Type B pancreatic cell (in vitro differentiated cells): ENCODE measurements at regions not wholly inside any gene's neighbourhood (a gene's known extent, or its start where the extent isn't known, plus 50 kb on each side); places are given as distances from the start of the nearest gene placed in this dataset.

Source experiments
- DNase-seq: peaks from one replicate; pipeline ENCODE4 v3.0.0; 2021; ENCODE audit warnings: mixed read lengths; ENCODE audit not compliant: unreplicated experiment; ENCODE audit errors: extremely low spot score
- H3K27ac Mint-ChIP-seq: 2 replicates; pipeline ENCODE4 v1.8.0; 2021; ENCODE audit warnings: mild to moderate bottlenecking, mixed read lengths
- H3K27me3 Mint-ChIP-seq: 2 replicates; pipeline ENCODE4 v1.8.0; 2021; ENCODE audit warnings: mixed read lengths
- H3K36me3 Mint-ChIP-seq: 2 replicates; pipeline ENCODE4 v1.8.0; 2021; ENCODE audit warnings: mixed read lengths
- H3K4me1 Mint-ChIP-seq: one replicate; pipeline ENCODE4 v1.8.0; 2021; ENCODE audit warnings: mixed read lengths; ENCODE audit not compliant: unreplicated experiment
- H3K4me3 Mint-ChIP-seq: 2 replicates; pipeline ENCODE4 v1.8.0; 2021; ENCODE audit warnings: mild to moderate bottlenecking, mixed read lengths
- H3K9me3 Mint-ChIP-seq: 2 replicates; pipeline ENCODE4 v1.8.0; 2021; ENCODE audit warnings: mixed read lengths
- TF ChIP-seq, protein P1 (sequence below): fragments of 200-600 bp; sonication (generic); conservative IDR thresholded peaks from 2 replicates; pipeline ENCODE4 v1.5.0; 2021; ENCODE audit warnings: antibody characterized with exemption, mild to moderate bottlenecking

DNA sequence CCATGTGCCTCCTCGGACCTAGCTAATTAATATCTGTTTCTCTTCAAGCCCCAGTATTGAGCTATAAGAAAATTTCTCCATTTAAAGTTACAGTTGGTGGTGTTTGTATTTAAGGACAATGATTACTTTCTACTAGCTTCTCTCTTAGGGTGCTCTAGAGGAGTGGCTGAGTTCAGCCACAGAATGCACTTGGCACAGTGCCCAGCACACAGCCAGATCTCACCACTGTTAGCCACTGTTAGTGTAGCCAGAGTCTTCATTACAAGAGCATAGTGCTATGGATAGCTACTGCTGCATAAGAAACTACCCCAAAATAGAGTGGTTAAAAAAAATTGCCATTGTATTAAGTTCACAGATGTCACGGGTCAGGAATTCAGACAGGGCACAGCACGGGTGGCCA is 421.3 kb downstream of the BCOR start:
- H3K4me3 Mint-ChIP-seq: no peak overlapping the region
- no peaks in the 10 kb centered on the region for H3K27me3 Mint-ChIP-seq
- DNase-seq: no peak
- no peaks in the 10 kb centered on the region for H3K36me3 Mint-ChIP-seq
- no peak overlapping the region for H3K27ac Mint-ChIP-seq
- H3K9me3 Mint-ChIP-seq: peaks cover 7% of the 10 kb centered on the region
- H3K4me1 Mint-ChIP-seq: peaks cover 6% of the 10 kb centered on the region
- TF ChIP-seq, protein P1, sequence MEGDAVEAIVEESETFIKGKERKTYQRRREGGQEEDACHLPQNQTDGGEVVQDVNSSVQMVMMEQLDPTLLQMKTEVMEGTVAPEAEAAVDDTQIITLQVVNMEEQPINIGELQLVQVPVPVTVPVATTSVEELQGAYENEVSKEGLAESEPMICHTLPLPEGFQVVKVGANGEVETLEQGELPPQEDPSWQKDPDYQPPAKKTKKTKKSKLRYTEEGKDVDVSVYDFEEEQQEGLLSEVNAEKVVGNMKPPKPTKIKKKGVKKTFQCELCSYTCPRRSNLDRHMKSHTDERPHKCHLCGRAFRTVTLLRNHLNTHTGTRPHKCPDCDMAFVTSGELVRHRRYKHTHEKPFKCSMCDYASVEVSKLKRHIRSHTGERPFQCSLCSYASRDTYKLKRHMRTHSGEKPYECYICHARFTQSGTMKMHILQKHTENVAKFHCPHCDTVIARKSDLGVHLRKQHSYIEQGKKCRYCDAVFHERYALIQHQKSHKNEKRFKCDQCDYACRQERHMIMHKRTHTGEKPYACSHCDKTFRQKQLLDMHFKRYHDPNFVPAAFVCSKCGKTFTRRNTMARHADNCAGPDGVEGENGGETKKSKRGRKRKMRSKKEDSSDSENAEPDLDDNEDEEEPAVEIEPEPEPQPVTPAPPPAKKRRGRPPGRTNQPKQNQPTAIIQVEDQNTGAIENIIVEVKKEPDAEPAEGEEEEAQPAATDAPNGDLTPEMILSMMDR: no peak

DNA sequence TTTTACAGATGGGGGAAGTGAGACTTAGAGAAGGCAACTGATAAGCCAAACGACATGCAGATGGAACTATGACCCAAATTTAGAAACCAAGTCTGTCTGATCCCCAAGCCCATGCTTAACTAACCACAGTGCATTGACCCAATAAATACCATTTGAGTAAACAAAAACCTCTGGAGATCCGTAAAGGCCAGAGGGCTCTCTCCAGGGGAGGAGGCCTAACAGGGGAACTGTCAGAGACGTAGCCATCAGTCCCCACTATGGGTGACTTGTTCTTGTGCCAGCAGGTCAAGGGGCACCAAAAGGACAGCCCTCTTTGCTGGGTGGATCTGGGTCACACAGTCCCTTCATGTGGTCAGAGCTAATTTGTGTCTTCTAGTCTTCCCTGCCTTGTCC is 420.2 kb downstream of the BCOR start:
- no peak overlapping the region for H3K4me3 Mint-ChIP-seq
- H3K27me3 Mint-ChIP-seq: no peaks in the 10 kb centered on the region
- no peaks in the 10 kb centered on the region for H3K36me3 Mint-ChIP-seq
- no peak for DNase-seq
- peaks cover 7% of the 10 kb centered on the region for H3K9me3 Mint-ChIP-seq
- TF ChIP-seq, protein P1: no peak
- no peak overlapping the region for H3K27ac Mint-ChIP-seq
- peaks cover 6% of the 10 kb centered on the region for H3K4me1 Mint-ChIP-seq

DNA sequence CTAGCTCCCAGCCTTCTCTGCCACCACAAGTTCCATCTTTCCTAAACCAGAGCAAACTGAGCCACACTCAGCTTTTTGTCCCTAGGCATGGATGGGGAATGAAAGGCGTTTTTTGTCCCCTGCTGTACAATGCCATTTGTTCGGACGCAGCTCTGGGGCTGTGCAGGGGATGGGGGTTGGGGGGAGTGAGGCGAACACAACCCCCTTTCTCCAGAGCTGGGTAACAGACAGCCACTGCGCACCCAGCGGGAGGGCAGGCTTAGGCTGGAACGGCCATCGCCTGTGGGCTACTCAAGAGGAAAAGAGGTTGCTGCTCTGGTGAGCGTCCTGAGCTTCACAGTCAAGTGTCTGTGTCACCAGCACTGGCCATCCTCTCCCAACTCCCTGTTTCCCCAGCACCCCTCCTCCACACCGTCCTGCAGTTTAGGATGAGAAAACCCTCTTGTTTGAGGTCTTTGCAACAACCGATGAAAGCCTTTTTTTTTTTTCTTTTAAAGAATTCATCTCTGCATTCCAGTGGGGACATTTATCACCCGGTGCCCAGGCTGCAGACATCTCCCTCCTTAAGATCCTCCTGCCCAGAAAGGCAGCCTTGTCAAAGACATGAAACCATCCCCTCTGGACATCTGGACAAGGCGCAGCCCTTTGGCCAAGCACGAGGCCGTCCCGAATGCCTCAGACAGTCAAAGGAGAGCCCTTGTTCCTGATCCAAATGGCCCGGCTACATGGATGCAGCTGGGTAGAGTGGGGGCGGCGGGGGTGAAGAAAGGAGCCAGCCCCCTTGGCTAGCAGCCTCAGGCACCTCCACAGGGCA is 419.6 kb downstream of the BCOR start:
- H3K27me3 Mint-ChIP-seq: no peaks in the 10 kb centered on the region
- no peak overlapping the region for H3K27ac Mint-ChIP-seq

DNA sequence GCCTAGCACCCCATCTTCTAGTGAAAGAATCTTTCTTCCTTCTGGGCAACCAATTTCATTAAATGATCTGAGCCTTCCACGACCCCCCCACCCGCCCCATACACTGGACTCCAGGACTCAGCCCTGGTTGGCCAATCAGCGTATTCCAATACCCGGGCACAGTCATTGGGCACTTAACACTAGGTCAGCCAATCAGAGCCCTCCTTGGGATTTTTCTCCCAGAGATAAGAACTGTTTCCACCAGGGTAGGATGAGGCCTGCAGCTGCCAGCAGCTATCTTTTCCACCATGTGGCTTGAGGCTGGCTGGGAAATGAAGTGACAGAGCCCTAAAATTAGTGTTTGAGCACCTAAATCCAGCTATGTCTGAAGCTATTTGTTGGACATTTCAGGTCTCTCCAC is 418.8 kb downstream of the BCOR start:
- H3K4me3 Mint-ChIP-seq: no peak overlapping the region
- TF ChIP-seq, protein P1: no peak
- H3K4me1 Mint-ChIP-seq: peaks cover 6% of the 10 kb centered on the region
- H3K27ac Mint-ChIP-seq: no peak overlapping the region
- H3K36me3 Mint-ChIP-seq: no peaks in the 10 kb centered on the region
- no peak for DNase-seq
- H3K9me3 Mint-ChIP-seq: peaks cover 7% of the 10 kb centered on the region
- no peaks in the 10 kb centered on the region for H3K27me3 Mint-ChIP-seq

More for the DNA sequence above, 419.6 kb downstream of the BCOR start:
- no peak for DNase-seq
- Mint-ChIP-seq H3K4me1 (peaks cover 6% of the 10 kb centered on the region), H3K36me3 (no peaks in the 10 kb centered on the region), H3K4me3 (no peak overlapping the region), H3K9me3 (peaks cover 7% of the 10 kb centered on the region)
- TF ChIP-seq, protein P1: no peak

DNA sequence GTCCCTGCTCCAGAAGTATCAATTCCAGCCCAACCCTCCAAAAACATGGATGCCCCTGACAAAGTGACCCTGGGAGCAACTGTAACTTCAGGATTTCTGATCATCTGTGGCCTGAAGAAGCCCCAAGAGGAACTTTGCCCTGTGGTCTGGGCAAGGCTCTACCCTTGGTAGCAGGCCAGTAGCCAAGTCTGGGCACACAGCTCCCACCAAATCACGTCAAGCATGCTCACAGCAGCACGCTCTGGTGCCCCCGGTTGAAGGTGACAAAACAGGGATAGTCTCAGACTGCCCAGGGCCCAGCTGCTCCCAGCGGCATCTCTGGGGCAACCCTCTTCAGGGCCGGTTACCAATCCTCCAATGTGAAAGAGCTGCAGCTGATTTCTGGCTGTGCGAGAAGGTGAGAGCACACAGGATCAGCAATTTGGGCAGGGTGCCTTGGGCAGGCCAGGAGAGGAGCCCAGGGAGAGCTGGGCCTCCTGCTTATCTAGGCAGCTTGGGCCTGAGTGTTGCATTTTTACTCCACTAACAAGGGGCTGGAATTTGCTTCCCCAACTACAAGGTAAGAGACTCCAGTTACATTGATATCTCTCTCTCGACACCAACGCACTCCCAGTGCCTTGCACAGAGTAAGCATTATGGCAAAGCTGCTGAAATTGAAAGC is 418.1 kb downstream of the BCOR start:
- Mint-ChIP-seq H3K4me3 (no peak overlapping the region), H3K27me3 (no peaks in the 10 kb centered on the region), H3K9me3 (peaks cover 7% of the 10 kb centered on the region), H3K4me1 (peaks cover 6% of the 10 kb centered on the region), H3K36me3 (no peaks in the 10 kb centered on the region), H3K27ac (no peak overlapping the region)
- TF ChIP-seq, protein P1: no peak
- no peak for DNase-seq
